Neural progenitor cell (in vitro differentiated cells): ENCODE measurements at regions not wholly inside any gene's neighbourhood (a gene's known extent, or its start where the extent isn't known, plus 50 kb on each side); places are given as distances from the start of the nearest gene placed in this dataset.

Source experiments
- EZH2phosphoT487 ChIP-seq: fragments of 200-600 bp; sonication (generic); IDR thresholded peaks from 2 replicates; pipeline ENCODE4 v1.6.1; 2017; ENCODE audit warnings: antibody characterized with exemption
- TF ChIP-seq, protein P1 (sequence below): fragments of 200-600 bp; sonication (generic); IDR thresholded peaks from 2 replicates; pipeline ENCODE4 v1.5.1; 2017; ENCODE audit warnings: antibody characterized with exemption, mild to moderate bottlenecking

GRCh38 chr3:56999547-56999946, 60.9 kb upstream of the SPATA12 start:
- TF ChIP-seq EZH2phosphoT487 = no peak
- TF ChIP-seq, protein P1, sequence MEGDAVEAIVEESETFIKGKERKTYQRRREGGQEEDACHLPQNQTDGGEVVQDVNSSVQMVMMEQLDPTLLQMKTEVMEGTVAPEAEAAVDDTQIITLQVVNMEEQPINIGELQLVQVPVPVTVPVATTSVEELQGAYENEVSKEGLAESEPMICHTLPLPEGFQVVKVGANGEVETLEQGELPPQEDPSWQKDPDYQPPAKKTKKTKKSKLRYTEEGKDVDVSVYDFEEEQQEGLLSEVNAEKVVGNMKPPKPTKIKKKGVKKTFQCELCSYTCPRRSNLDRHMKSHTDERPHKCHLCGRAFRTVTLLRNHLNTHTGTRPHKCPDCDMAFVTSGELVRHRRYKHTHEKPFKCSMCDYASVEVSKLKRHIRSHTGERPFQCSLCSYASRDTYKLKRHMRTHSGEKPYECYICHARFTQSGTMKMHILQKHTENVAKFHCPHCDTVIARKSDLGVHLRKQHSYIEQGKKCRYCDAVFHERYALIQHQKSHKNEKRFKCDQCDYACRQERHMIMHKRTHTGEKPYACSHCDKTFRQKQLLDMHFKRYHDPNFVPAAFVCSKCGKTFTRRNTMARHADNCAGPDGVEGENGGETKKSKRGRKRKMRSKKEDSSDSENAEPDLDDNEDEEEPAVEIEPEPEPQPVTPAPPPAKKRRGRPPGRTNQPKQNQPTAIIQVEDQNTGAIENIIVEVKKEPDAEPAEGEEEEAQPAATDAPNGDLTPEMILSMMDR = no peak
